GM12874 (cell line): ENCODE measurements at regions not wholly inside any gene's neighbourhood (a gene's known extent, or its start where the extent isn't known, plus 50 kb on each side); places are given as distances from the start of the nearest gene placed in this dataset.
A peak's percentile ranks its signal among the peaks of the same experiment; 100 is the strongest.

Experiments
- CTCF ChIP-seq: IDR thresholded peaks from 2 replicates; pipeline ENCODE4 v1.5.1; 2011; ENCODE audit warnings: low read depth, mild to moderate bottlenecking, control low read depth, low read length, moderate library complexity; ENCODE audit not compliant: insufficient read depth

GRCh38 chr10:95134490-95134889 is 59.5 kb upstream of the ACSM6 start:
- no peak for TF ChIP-seq CTCF

GRCh38 chr10:95133997-95134396 is 60.0 kb upstream of the ACSM6 start:
- no peak for TF ChIP-seq CTCF

- peak; percentile 77 for TF ChIP-seq CTCF
Measured at GRCh38 chr10:95133016-95133752, 60.9 kb upstream of the ACSM6 start.

- TF ChIP-seq CTCF = no peak
Measured at GRCh38 chr10:95125582-95125981, 56.3 kb upstream of the CYP2C8 start.

- no peak for TF ChIP-seq CTCF
Measured at GRCh38 chr10:95122736-95123135, 53.4 kb upstream of the CYP2C8 start.

- TF ChIP-seq CTCF = no peak
Measured at GRCh38 chr10:95121904-95122303, 52.6 kb upstream of the CYP2C8 start.
